ENCODE measurements at regions not wholly inside any gene's neighbourhood (a gene's known extent, or its start where the extent isn't known, plus 50 kb on each side); places are given as distances from the start of the nearest gene placed in this dataset.
A peak's percentile ranks its signal among the peaks of the same experiment; 100 is the strongest.

- DNase-seq (ENCODE audit: low read depth, low spot score): no peak
- in situ Hi-C loops (cut with HindIII; ENCODE audit: low pct_unique_long_range_greater_than_20kb, low sequenced_read_pairs): no loop called here
These were observed 621.0 kb upstream of the CXADR start for GRCh38 chr21:16891821-16892220.

- DNase-seq (ENCODE audit: low read depth, low spot score): no peak
- in situ Hi-C loops (cut with HindIII; ENCODE audit: low pct_unique_long_range_greater_than_20kb, low sequenced_read_pairs): no loop called here
These were observed 612.2 kb upstream of the CXADR start for GRCh38 chr21:16900685-16901084.

- DNase-seq (ENCODE audit: low read depth, low spot score): no peak
- in situ Hi-C loops (cut with HindIII; ENCODE audit: low pct_unique_long_range_greater_than_20kb, low sequenced_read_pairs): no loop called here
These were observed 604.8 kb upstream of the CXADR start for GRCh38 chr21:16908077-16908476.

- DNase-seq (ENCODE audit: low read depth, low spot score): no peak
These were observed 602.2 kb upstream of the CXADR start for GRCh38 chr21:16910435-16911165.

GRCh38 chr21:16911166-16911607 lies 601.7 kb upstream of the CXADR start:
- in situ Hi-C loops (cut with HindIII; ENCODE audit: low pct_unique_long_range_greater_than_20kb, low sequenced_read_pairs): no loop called here
- DNase-seq (ENCODE audit: low read depth, low spot score): no peak

More at GRCh38 chr21:16910435-16911165, 602.2 kb upstream of the CXADR start:
- in situ Hi-C loops (cut with HindIII; ENCODE audit: low pct_unique_long_range_greater_than_20kb, low sequenced_read_pairs): no loop called here

- in situ Hi-C loops (cut with HindIII; ENCODE audit: low pct_unique_long_range_greater_than_20kb, low sequenced_read_pairs): no loop called here
- no peak for DNase-seq (ENCODE audit: low read depth, low spot score)
These were observed 600.8 kb upstream of the CXADR start for GRCh38 chr21:16912075-16912474.

GRCh38 chr21:16913010-16913409 lies 599.8 kb upstream of the CXADR start:
- DNase-seq (ENCODE audit: low read depth, low spot score): peak; percentile 9
- in situ Hi-C loops (cut with HindIII; ENCODE audit: low pct_unique_long_range_greater_than_20kb, low sequenced_read_pairs): no loop called here

GRCh38 chr21:16928439-16928838 lies 584.4 kb upstream of the CXADR start:
- in situ Hi-C loops (cut with HindIII; ENCODE audit: low pct_unique_long_range_greater_than_20kb, low sequenced_read_pairs): no loop called here
- DNase-seq (ENCODE audit: low read depth, low spot score): no peak

- DNase-seq (ENCODE audit: low read depth, low spot score): no peak
- in situ Hi-C loops (cut with HindIII; ENCODE audit: low pct_unique_long_range_greater_than_20kb, low sequenced_read_pairs): no loop called here
These were observed 580.5 kb upstream of the CXADR start for GRCh38 chr21:16932314-16932713.

- peak; percentile 70 for DNase-seq (ENCODE audit: low read depth, low spot score)
- in situ Hi-C loops (cut with HindIII; ENCODE audit: low pct_unique_long_range_greater_than_20kb, low sequenced_read_pairs): no loop called here
These were observed 570.1 kb upstream of the CXADR start for GRCh38 chr21:16942703-16943102.

- no peak for DNase-seq (ENCODE audit: low read depth, low spot score)
- in situ Hi-C loops (cut with HindIII; ENCODE audit: low pct_unique_long_range_greater_than_20kb, low sequenced_read_pairs): no loop called here
These were observed 569.6 kb upstream of the CXADR start for GRCh38 chr21:16943231-16943630.

GRCh38 chr21:16945580-16945979 lies 567.3 kb upstream of the CXADR start:
- no peak for DNase-seq (ENCODE audit: low read depth, low spot score)
- in situ Hi-C loops (cut with HindIII; ENCODE audit: low pct_unique_long_range_greater_than_20kb, low sequenced_read_pairs): no loop called here

- DNase-seq (ENCODE audit: low read depth, low spot score): no peak
- in situ Hi-C loops (cut with HindIII; ENCODE audit: low pct_unique_long_range_greater_than_20kb, low sequenced_read_pairs): no loop called here
These were observed 556.0 kb upstream of the CXADR start for GRCh38 chr21:16956824-16957223.

GRCh38 chr21:16965424-16965823 lies 547.4 kb upstream of the CXADR start:
- DNase-seq (ENCODE audit: low read depth, low spot score): no peak
- in situ Hi-C loops (cut with HindIII; ENCODE audit: low pct_unique_long_range_greater_than_20kb, low sequenced_read_pairs): no loop called here

GRCh38 chr21:16968436-16968835 lies 544.4 kb upstream of the CXADR start:
- in situ Hi-C loops (cut with HindIII; ENCODE audit: low pct_unique_long_range_greater_than_20kb, low sequenced_read_pairs): no loop called here
- no peak for DNase-seq (ENCODE audit: low read depth, low spot score)

- DNase-seq (ENCODE audit: low read depth, low spot score): no peak
- in situ Hi-C loops (cut with HindIII; ENCODE audit: low pct_unique_long_range_greater_than_20kb, low sequenced_read_pairs): no loop called here
These were observed 543.2 kb upstream of the CXADR start for GRCh38 chr21:16969636-16970035.

GRCh38 chr21:16974060-16974459 lies 538.8 kb upstream of the CXADR start:
- in situ Hi-C loops (cut with HindIII; ENCODE audit: low pct_unique_long_range_greater_than_20kb, low sequenced_read_pairs): no loop called here
- DNase-seq (ENCODE audit: low read depth, low spot score): no peak

- in situ Hi-C loops (cut with HindIII; ENCODE audit: low pct_unique_long_range_greater_than_20kb, low sequenced_read_pairs): no loop called here
These were observed 536.6 kb upstream of the CXADR start for GRCh38 chr21:16976193-16976592.

GRCh38 chr21:16978309-16978895 lies 534.4 kb upstream of the CXADR start:
- DNase-seq (ENCODE audit: low read depth, low spot score): no peak
- in situ Hi-C loops (cut with HindIII; ENCODE audit: low pct_unique_long_range_greater_than_20kb, low sequenced_read_pairs): no loop called here

More at GRCh38 chr21:16976193-16976592, 536.6 kb upstream of the CXADR start:
- DNase-seq (ENCODE audit: low read depth, low spot score): no peak

Measured in SK-MEL-5 (cell line).